ENCODE measurements at regions not wholly inside any gene's neighbourhood (a gene's known extent, or its start where the extent isn't known, plus 50 kb on each side); places are given as distances from the start of the nearest gene placed in this dataset.
"Not testable (repeated sequence)": the region's sequence is repeated elsewhere in the genome, so short reads cannot be mapped to it uniquely, and the experiment has no call there.

GRCh38 chr14:106768972-106769700, 1242.8 kb downstream of the TMEM121 start:
- not testable (repeated sequence) for H3K4me3 Mint-ChIP-seq
- Mint-ChIP-seq H3K4me1 (peaks cover 44% of the 10 kb centered on the region), H3K27ac (peak overlapping the region; percentile 74)

GRCh38 chr14:106770158-106770672, 1243.8 kb downstream of the TMEM121 start:
- POLR2A ChIA-PET; H3K4me3 Mint-ChIP-seq; H3K9me3 Mint-ChIP-seq; H3K36me3 Mint-ChIP-seq (ENCODE audit: low read depth); DNase-seq; CTCF ChIA-PET; H3K27me3 Mint-ChIP-seq: not testable (repeated sequence)
- peak overlapping the region; percentile 74 for H3K27ac Mint-ChIP-seq
- H3K4me1 Mint-ChIP-seq, result peaks cover 51% of the 10 kb centered on the region

More at GRCh38 chr14:106768972-106769700, 1242.8 kb downstream of the TMEM121 start:
- H3K36me3 Mint-ChIP-seq (ENCODE audit: low read depth); DNase-seq; H3K9me3 Mint-ChIP-seq; CTCF ChIA-PET; H3K27me3 Mint-ChIP-seq; POLR2A ChIA-PET: not testable (repeated sequence)

GRCh38 chr14:106774889-106775480, 1248.6 kb downstream of the TMEM121 start:
- H3K27me3 Mint-ChIP-seq; H3K4me3 Mint-ChIP-seq; POLR2A ChIA-PET; H3K36me3 Mint-ChIP-seq (ENCODE audit: low read depth); H3K27ac Mint-ChIP-seq; H3K9me3 Mint-ChIP-seq: not testable (repeated sequence)
- H3K4me1 Mint-ChIP-seq, result peaks cover 33% of the 10 kb centered on the region
- CTCF ChIA-PET, result interaction anchor here (2.4 kb wide), 1 partner anchor 15 kb away, joined by 8 read pairs; no protein-coding TSS in a partner anchor
- DNase-seq, result peak; percentile 83

- no peak for DNase-seq
- CTCF ChIA-PET, result interaction anchor here (1.5 to 2.4 kb wide), 4 partner anchors 13 to 96 kb away, joined by 5 to 9 read pairs (median 7); no protein-coding TSS in a partner anchor
- peaks cover 28% of the 10 kb centered on the region for H3K4me1 Mint-ChIP-seq
- POLR2A ChIA-PET, result no interaction called here
- H3K27me3 Mint-ChIP-seq, result no peaks in the 10 kb centered on the region
- H3K36me3 Mint-ChIP-seq (ENCODE audit: low read depth), result no peaks in the 10 kb centered on the region
- H3K4me3 Mint-ChIP-seq, result no peak overlapping the region
- no peak overlapping the region for H3K27ac Mint-ChIP-seq
- H3K9me3 Mint-ChIP-seq, result peaks cover 9% of the 10 kb centered on the region
These were observed 1250.1 kb downstream of the TMEM121 start for GRCh38 chr14:106776395-106776983.

GRCh38 chr14:106778986-106779385, 1252.6 kb downstream of the TMEM121 start:
- Mint-ChIP-seq H3K9me3 (peaks cover 12% of the 10 kb centered on the region), H3K27me3 (peaks cover 5% of the 10 kb centered on the region), H3K4me3 (no peak overlapping the region), H3K4me1 (peaks cover 28% of the 10 kb centered on the region), H3K27ac (no peak overlapping the region), H3K36me3 (ENCODE audit: low read depth) (no peaks in the 10 kb centered on the region)
- ChIA-PET CTCF (interaction anchor here (0.9 to 1.3 kb wide), 2 partner anchors 10 to 94 kb away, joined by 3 read pairs; no protein-coding TSS in a partner anchor), POLR2A (no interaction called here)
- DNase-seq, result no peak

- no peak overlapping the region for H3K4me3 Mint-ChIP-seq
- POLR2A ChIA-PET, result no interaction called here
- CTCF ChIA-PET, result interaction anchor here (0.6 kb wide), 1 partner anchor 78 kb away, joined by 3 read pairs; no protein-coding TSS in a partner anchor
- no peak for DNase-seq
- peaks cover 32% of the 10 kb centered on the region for H3K27me3 Mint-ChIP-seq
- peaks cover 11% of the 10 kb centered on the region for H3K4me1 Mint-ChIP-seq
- H3K27ac Mint-ChIP-seq, result no peak overlapping the region
- no peaks in the 10 kb centered on the region for H3K36me3 Mint-ChIP-seq (ENCODE audit: low read depth)
- peaks cover 3% of the 10 kb centered on the region for H3K9me3 Mint-ChIP-seq
These were observed 1260.3 kb downstream of the TMEM121 start for GRCh38 chr14:106786697-106787096.

DNA sequence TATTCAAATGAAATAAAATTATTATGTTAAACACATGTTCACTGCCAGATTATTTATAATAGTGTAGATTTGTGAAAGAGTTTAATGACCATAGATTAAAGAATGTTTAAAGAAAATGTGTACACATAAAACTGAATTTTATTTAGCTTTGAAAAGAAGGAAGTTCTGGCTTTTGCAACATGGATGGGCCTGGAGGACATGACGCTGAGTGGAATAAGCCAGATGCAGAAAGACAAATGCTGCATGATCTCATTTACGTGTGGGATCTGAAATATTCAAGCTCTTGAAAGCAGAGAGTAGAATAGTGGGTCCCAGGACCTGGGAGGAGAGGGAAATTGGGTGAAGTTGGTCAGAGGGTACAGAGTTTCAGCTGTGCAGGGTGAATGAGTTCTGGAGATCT, 1261.2 kb downstream of the TMEM121 start:
- no peaks in the 10 kb centered on the region for H3K9me3 Mint-ChIP-seq
- H3K36me3 Mint-ChIP-seq (ENCODE audit: low read depth), result no peaks in the 10 kb centered on the region
- ChIA-PET CTCF (interaction anchor here (1.0 to 1.3 kb wide), 2 partner anchors 93 to 95 kb away, joined by 3 to 4 read pairs; no protein-coding TSS in a partner anchor), POLR2A (no interaction called here)
- peaks cover 11% of the 10 kb centered on the region for H3K4me1 Mint-ChIP-seq
- H3K27me3 Mint-ChIP-seq, result peaks cover 35% of the 10 kb centered on the region
- no peak for DNase-seq
- H3K4me3 Mint-ChIP-seq, result no peak overlapping the region
- H3K27ac Mint-ChIP-seq, result no peak overlapping the region

- DNase-seq, result no peak
- Mint-ChIP-seq H3K4me3 (no peak overlapping the region), H3K27me3 (peaks cover 30% of the 10 kb centered on the region), H3K36me3 (ENCODE audit: low read depth) (no peaks in the 10 kb centered on the region), H3K27ac (no peak overlapping the region), H3K9me3 (no peaks in the 10 kb centered on the region), H3K4me1 (peaks cover 11% of the 10 kb centered on the region)
- ChIA-PET CTCF (interaction anchor here (0.9 to 1.3 kb wide), 3 partner anchors 9 to 96 kb away, joined by 3 to 4 read pairs (median 3); no protein-coding TSS in a partner anchor), POLR2A (no interaction called here)
These were observed 1262.2 kb downstream of the TMEM121 start for GRCh38 chr14:106788534-106788933.

- Mint-ChIP-seq H3K36me3 (ENCODE audit: low read depth) (no peaks in the 10 kb centered on the region), H3K27ac (no peak overlapping the region), H3K4me1 (peaks cover 11% of the 10 kb centered on the region), H3K27me3 (peaks cover 33% of the 10 kb centered on the region), H3K9me3 (no peaks in the 10 kb centered on the region), H3K4me3 (no peak overlapping the region)
- ChIA-PET CTCF (interaction anchor here (0.9 to 2.5 kb wide), 11 partner anchors 10 to 184 kb away, joined by 3 to 25 read pairs (median 4); no protein-coding TSS in a partner anchor), POLR2A (no interaction called here)
- no peak for DNase-seq
These were observed 1262.9 kb downstream of the TMEM121 start for GRCh38 chr14:106789318-106789717.

- H3K9me3 Mint-ChIP-seq, result no peaks in the 10 kb centered on the region
- H3K36me3 Mint-ChIP-seq (ENCODE audit: low read depth), result no peaks in the 10 kb centered on the region
- ChIA-PET POLR2A (no interaction called here), CTCF (interaction anchor here (0.6 to 2.5 kb wide), 21 partner anchors 9 to 185 kb away, joined by 3 to 25 read pairs (median 3); no protein-coding TSS in a partner anchor)
- H3K4me1 Mint-ChIP-seq, result peaks cover 11% of the 10 kb centered on the region
- no peak overlapping the region for H3K4me3 Mint-ChIP-seq
- no peak overlapping the region for H3K27ac Mint-ChIP-seq
- peak; percentile 78 for DNase-seq
- H3K27me3 Mint-ChIP-seq, result peaks cover 39% of the 10 kb centered on the region
These were observed 1264.0 kb downstream of the TMEM121 start for GRCh38 chr14:106790189-106791036.

- H3K27me3 Mint-ChIP-seq, result peaks cover 41% of the 10 kb centered on the region
- no peak overlapping the region for H3K4me3 Mint-ChIP-seq
- DNase-seq, result no peak
- no peak overlapping the region for H3K27ac Mint-ChIP-seq
- H3K9me3 Mint-ChIP-seq, result no peaks in the 10 kb centered on the region
- POLR2A ChIA-PET, result no interaction called here
- CTCF ChIA-PET, result interaction anchor here (0.6 to 2.2 kb wide), 5 partner anchors 8 to 104 kb away, joined by 3 to 12 read pairs (median 3); no protein-coding TSS in a partner anchor
- H3K4me1 Mint-ChIP-seq, result peaks cover 11% of the 10 kb centered on the region
- no peaks in the 10 kb centered on the region for H3K36me3 Mint-ChIP-seq (ENCODE audit: low read depth)
These were observed 1266.2 kb downstream of the TMEM121 start for GRCh38 chr14:106792543-106792942.

DNA sequence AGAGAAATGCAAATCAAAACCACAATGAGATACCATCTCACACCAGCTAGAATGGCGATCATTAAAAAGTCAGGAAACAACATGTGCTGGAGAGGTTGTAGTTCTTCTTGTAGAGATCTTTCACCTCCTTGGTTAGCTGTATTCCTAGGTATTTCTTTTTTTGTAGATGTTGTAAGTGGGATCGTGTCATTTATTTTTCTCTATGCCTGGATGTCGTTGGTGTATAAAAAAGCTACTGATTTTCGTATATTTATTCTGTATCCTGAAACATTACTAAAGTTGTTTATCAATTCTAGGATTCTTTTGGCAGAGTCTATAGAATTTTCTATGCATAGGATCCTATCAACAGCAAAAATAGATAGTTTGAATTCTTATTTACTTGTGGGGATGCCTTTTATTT, 1271.8 kb downstream of the TMEM121 start:
- H3K4me1 Mint-ChIP-seq; H3K36me3 Mint-ChIP-seq (ENCODE audit: low read depth); DNase-seq; H3K4me3 Mint-ChIP-seq; H3K27ac Mint-ChIP-seq; H3K9me3 Mint-ChIP-seq; POLR2A ChIA-PET: not testable (repeated sequence)
- CTCF ChIA-PET, result interaction anchor here (1.8 kb wide), 1 partner anchor 33 kb away, joined by 12 read pairs; no protein-coding TSS in a partner anchor
- peaks cover 63% of the 10 kb centered on the region for H3K27me3 Mint-ChIP-seq
